ENCODE measurements at regions not wholly inside any gene's neighbourhood (a gene's known extent, or its start where the extent isn't known, plus 50 kb on each side); places are given as distances from the start of the nearest gene placed in this dataset.

- Histone ChIP-seq H3K4me1 (no peaks in the 10 kb centered on the region), H3K27me3 (no peaks in the 10 kb centered on the region), H3K4me3 (no peak overlapping the region), H3K27ac (no peak overlapping the region), H3K36me3 (no peaks in the 10 kb centered on the region), H3K9me3 (no peaks in the 10 kb centered on the region)
- FAIRE-seq (no peak), ATAC-seq (no peak), DNase-seq (no peak)
- no peak for TF ChIP-seq CTCF (IDR thresholded peaks at IDR 0.05)
- 28 to 35% methylated on average over 1 of the region's 1 CpG for WGBS, 2 donors
- intact Hi-C loops (cut with DNase I): no loop called here
Measured at GRCh38 chr14:49408187-49408933, 177.8 kb downstream of the RPS29 start.

GRCh38 chr14:49405291-49405690, 180.9 kb downstream of the RPS29 start:
- no peaks in the 10 kb centered on the region for H3K9me3 ChIP-seq
- no peak for TF ChIP-seq CTCF (IDR thresholded peaks at IDR 0.05)
- no peaks in the 10 kb centered on the region for H3K36me3 ChIP-seq
- H3K27me3 ChIP-seq: no peaks in the 10 kb centered on the region
- intact Hi-C loops (cut with DNase I): no loop called here
- no peaks in the 10 kb centered on the region for H3K4me1 ChIP-seq
- WGBS, 2 donors: 58 to 63% methylated on average over 3 of the region's 3 CpGs
- no peak overlapping the region for H3K4me3 ChIP-seq
- no peak overlapping the region for H3K27ac ChIP-seq
- ATAC-seq: no peak
- no peak for FAIRE-seq
- DNase-seq: no peak

GRCh38 chr14:49401373-49401772, 184.8 kb downstream of the RPS29 start:
- H3K4me3 ChIP-seq: no peak overlapping the region
- no peaks in the 10 kb centered on the region for H3K9me3 ChIP-seq
- no peaks in the 10 kb centered on the region for H3K27me3 ChIP-seq
- ATAC-seq: no peak
- no peak for TF ChIP-seq CTCF (IDR thresholded peaks at IDR 0.05)
- WGBS, 2 donors: 39 to 42% methylated on average over 2 of the region's 2 CpGs
- intact Hi-C loops (cut with DNase I): no loop called here
- H3K27ac ChIP-seq: no peak overlapping the region
- no peak for DNase-seq
- H3K4me1 ChIP-seq: no peaks in the 10 kb centered on the region
- no peaks in the 10 kb centered on the region for H3K36me3 ChIP-seq
- FAIRE-seq: no peak

- intact Hi-C loops (cut with DNase I): no loop called here
- H3K9me3 ChIP-seq: no peaks in the 10 kb centered on the region
- no peaks in the 10 kb centered on the region for H3K4me1 ChIP-seq
- no peaks in the 10 kb centered on the region for H3K36me3 ChIP-seq
- no peak overlapping the region for H3K27ac ChIP-seq
- no peak for DNase-seq
- no peak for ATAC-seq
- no peaks in the 10 kb centered on the region for H3K27me3 ChIP-seq
- FAIRE-seq: no peak
- no peak overlapping the region for H3K4me3 ChIP-seq
- no peak for TF ChIP-seq CTCF (IDR thresholded peaks at IDR 0.05)
Measured at GRCh38 chr14:49396801-49397200, 189.4 kb downstream of the RPS29 start.

GRCh38 chr14:49381778-49382177, 204.4 kb downstream of the RPS29 start:
- DNase-seq (no peak), FAIRE-seq (no peak), ATAC-seq (no peak)
- H3K9me3 ChIP-seq: no peaks in the 10 kb centered on the region
- H3K4me3 ChIP-seq: no peak overlapping the region
- H3K4me1 ChIP-seq: no peaks in the 10 kb centered on the region
- intact Hi-C loops (cut with DNase I): no loop called here
- H3K27me3 ChIP-seq: no peaks in the 10 kb centered on the region
- H3K36me3 ChIP-seq: no peaks in the 10 kb centered on the region
- WGBS, 2 donors: 14 to 17% methylated on average over 1 of the region's 1 CpG
- H3K27ac ChIP-seq: no peak overlapping the region
- no peak for TF ChIP-seq CTCF (IDR thresholded peaks at IDR 0.05)

All from pancreas (tissue), 10 donors.